Lower leg skin (tissue), 3 donors: ENCODE measurements at regions not wholly inside any gene's neighbourhood (a gene's known extent, or its start where the extent isn't known, plus 50 kb on each side); places are given as distances from the start of the nearest gene placed in this dataset.

Experiments
- POLR2A ChIP-seq, 2 donors: fragments of 450-650 bp; IDR thresholded peaks; one replicate each; pipeline ENCODE4 v1.6.1; 2016 to 2017; ENCODE audit warnings: antibody characterized with exemption in 2 of 2, mild to moderate bottlenecking in 1 of 2, moderate library complexity in 1 of 2
- TF ChIP-seq, protein P1 (sequence below), 3 donors: fragments of 450-650 bp; IDR thresholded peaks; one replicate each; pipeline ENCODE4 v1.5.1; 2016; ENCODE audit warnings: antibody characterized with exemption in 3 of 3, mild to moderate bottlenecking in 3 of 3, moderate library complexity in 2 of 3

GRCh38 chr5:92394936-92395335 lies 1011.8 kb upstream of the ARRDC3 start:
- TF ChIP-seq, protein P1, sequence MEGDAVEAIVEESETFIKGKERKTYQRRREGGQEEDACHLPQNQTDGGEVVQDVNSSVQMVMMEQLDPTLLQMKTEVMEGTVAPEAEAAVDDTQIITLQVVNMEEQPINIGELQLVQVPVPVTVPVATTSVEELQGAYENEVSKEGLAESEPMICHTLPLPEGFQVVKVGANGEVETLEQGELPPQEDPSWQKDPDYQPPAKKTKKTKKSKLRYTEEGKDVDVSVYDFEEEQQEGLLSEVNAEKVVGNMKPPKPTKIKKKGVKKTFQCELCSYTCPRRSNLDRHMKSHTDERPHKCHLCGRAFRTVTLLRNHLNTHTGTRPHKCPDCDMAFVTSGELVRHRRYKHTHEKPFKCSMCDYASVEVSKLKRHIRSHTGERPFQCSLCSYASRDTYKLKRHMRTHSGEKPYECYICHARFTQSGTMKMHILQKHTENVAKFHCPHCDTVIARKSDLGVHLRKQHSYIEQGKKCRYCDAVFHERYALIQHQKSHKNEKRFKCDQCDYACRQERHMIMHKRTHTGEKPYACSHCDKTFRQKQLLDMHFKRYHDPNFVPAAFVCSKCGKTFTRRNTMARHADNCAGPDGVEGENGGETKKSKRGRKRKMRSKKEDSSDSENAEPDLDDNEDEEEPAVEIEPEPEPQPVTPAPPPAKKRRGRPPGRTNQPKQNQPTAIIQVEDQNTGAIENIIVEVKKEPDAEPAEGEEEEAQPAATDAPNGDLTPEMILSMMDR (IDR thresholded peaks at IDR 0.05) = no peak
- no peak for TF ChIP-seq POLR2A (IDR thresholded peaks at IDR 0.05)
